ENCODE measurements at regions not wholly inside any gene's neighbourhood (a gene's known extent, or its start where the extent isn't known, plus 50 kb on each side); places are given as distances from the start of the nearest gene placed in this dataset.
"Not testable (repeated sequence)": the region's sequence is repeated elsewhere in the genome, so short reads cannot be mapped to it uniquely, and the experiment has no call there.

DNA sequence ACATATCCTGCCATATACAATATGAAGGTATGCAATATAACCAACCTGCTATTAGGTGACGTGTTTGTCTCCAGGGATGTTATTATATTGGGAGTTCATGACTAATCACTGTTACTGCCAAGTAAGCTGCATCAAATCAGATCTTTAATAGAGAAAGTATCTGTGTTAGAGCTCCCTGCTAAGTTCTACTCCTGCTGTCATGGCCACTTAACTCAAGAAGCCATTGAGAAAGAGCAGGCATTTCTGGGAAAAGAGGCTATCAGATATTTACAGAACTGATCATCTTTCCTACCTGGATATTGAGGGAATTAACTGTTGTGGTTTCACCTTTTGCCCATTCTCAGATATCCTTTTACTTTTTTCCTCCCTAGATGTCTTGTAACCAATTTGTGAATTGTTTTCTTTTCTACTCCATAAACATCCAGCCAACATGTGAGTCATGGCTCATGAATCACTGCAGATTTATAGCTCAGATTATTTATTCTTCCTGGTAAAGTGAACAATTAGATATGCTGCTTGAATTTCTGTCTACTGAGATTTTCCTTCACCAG is 634.8 kb upstream of the FAM174A start:
- DNase-seq (ENCODE audit: low read depth) = no peak

GRCh38 chr5:99879791-99880511 is 655.2 kb upstream of the FAM174A start:
- DNase-seq (ENCODE audit: low read depth) = no peak

DNA sequence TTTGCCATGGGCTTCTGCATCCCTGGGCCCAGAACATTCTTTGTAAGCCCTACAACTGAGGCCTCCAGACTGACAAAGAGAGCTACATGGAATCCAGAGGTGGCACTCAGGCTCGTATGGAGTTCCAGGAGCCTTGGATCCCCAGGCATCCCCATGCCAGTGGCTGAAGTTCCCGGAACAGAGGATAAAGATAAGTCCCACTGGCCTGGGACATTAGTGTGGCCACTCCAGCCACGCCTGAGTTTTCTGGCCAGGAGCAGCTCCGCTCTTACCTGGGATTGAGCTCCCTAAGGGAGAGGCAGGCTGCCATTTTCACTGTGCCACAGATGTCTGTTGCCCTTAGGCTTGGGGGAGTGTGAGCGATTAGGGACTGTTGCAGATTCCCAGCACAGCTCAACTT is 656.3 kb upstream of the FAM174A start:
- no peak for DNase-seq (ENCODE audit: low read depth)

DNA sequence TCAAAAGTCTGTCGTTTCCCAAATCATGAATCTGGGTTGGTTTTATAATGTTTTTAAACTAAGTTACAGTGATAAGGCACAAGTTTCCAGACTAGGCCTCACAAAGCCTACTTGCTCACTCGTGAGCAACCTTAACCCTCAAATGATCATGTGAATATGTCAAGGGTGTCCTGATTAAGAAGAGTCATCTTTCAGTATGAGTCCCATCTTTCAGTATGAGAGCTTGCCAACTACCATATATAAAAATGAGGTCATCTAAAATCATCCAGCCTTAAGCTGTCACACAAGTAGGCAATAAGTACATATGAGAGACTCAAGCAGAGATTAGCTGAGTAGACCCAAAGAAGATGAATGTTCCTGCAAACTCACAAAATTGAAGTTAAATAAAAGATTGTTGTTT is 668.4 kb upstream of the FAM174A start:
- DNase-seq (ENCODE audit: low read depth) = no peak

- DNase-seq (ENCODE audit: low read depth) = no peak
Measured at GRCh38 chr5:99865159-99865558, 670.0 kb upstream of the FAM174A start.

- DNase-seq (ENCODE audit: low read depth) = no peak
Measured at GRCh38 chr5:99835791-99836190, 699.4 kb upstream of the FAM174A start.

DNA sequence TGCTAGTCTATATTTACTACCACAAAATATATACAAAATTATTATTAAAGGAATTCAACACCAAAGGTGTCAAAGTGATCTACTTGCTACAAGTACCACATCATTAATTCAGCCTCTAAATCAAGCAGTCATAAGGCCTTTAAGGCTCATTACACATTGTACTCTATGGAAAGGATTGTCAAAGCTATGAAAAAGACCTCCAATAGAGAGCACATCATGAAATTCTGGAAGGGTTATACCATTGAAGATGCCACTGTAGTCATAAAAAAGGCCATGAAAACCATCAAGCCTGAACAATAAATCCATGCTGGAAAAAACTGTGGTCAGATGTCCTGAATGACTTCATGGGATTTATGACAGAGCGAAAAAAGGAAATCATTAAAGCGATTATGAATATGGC is 708.0 kb upstream of the FAM174A start:
- no peak for DNase-seq (ENCODE audit: low read depth)

- DNase-seq (ENCODE audit: low read depth) = no peak
Measured at GRCh38 chr5:99817796-99818195, 717.4 kb upstream of the FAM174A start.

DNA sequence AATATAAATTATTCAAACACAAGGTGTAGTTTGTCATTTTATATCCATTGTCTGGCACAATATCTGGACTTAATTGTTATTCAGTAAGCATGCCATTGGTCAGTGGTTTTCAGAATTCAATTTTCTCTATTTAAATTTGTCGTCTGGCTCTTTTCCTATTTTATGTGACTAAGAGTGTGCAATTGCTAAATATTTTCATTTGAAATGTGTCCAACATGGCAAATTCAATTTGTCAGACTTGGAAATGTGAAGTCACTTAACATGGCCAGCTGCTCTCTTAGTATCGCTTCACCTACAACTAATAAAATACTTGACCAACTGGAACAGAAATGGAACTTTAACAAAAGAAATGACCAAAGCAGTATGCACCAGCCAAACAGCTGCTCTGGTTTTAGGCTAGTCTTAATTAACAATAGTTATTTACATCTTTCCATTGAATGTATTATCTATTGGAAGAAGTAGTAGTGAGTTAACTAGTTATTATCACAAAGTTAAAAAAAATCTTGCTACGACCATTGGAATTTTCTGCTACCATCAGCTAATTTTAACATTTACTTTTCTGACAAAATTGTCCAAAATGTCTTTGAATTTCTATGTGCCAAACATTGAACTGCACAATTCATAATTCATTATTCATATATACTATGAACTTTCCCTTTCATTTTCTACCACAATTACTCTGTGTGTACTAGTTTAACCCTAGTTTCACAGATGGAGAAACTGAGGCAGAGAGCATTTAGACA is 720.7 kb upstream of the FAM174A start:
- no peak for DNase-seq (ENCODE audit: low read depth)

GRCh38 chr5:99808657-99809230 is 726.4 kb upstream of the FAM174A start:
- DNase-seq (ENCODE audit: low read depth) = no peak

- DNase-seq (ENCODE audit: low read depth) = no peak
Measured at GRCh38 chr5:99807346-99807745, 727.8 kb upstream of the FAM174A start.

DNA sequence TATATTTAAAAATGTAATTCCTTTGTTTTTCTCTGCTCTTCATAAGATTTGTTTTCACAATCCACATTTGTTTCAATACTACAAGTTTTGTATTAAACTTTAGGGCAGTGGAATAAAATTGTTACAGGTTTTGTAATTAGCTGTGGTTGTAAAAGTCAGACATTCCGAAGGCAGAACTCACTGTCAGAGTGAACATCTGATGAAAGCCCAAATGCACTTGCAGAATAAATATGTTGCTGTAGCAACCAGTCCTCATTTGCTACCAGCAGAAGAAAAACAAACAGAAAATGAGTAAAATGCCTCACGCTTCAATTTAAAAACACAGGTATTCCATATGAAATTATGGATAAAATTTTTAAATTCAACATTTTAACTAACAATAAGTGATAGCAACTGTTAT is 740.1 kb upstream of the FAM174A start:
- no peak for DNase-seq (ENCODE audit: low read depth)

GRCh38 chr5:99788482-99788881 is 746.7 kb upstream of the FAM174A start:
- DNase-seq (ENCODE audit: low read depth) = no peak

DNA sequence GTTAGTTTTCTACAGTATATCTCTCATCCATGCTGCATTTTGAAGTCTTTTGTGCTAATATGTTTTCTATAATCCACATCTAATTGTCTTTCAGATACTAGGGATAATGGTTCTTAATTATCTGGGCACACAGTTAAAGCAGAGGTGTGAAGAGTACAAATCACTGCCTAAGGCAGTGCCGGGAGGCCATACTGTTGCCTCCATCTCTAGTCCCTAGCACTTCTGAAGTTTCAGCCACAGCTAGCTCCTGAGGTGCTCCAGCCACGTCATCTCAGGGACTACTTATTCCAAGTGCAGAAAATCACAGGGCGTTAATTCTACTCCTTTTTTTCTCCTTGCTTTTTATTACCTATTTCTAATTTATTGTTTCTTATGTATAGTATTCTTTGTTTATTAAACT is 760.0 kb upstream of the FAM174A start:
- no peak for DNase-seq (ENCODE audit: low read depth)

DNA sequence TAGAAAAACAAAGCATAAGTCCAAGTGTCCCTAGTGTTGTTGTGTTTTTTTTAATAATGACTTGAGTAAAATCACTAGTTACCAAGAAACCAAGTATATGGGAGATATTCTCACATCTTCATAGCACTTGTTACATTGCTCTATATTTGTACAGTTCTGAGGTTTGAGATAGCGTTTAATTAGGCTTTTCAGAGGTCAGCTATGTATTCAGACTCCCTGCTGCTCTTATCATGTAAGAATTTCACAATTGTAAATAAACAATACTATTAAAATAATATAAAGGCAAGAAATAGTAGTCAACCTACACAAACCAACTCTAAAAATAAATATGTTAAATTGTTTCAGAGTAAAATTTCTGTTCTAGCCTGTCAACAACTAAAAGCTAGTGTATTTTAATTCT is 761.9 kb upstream of the FAM174A start:
- no peak for DNase-seq (ENCODE audit: low read depth)

DNA sequence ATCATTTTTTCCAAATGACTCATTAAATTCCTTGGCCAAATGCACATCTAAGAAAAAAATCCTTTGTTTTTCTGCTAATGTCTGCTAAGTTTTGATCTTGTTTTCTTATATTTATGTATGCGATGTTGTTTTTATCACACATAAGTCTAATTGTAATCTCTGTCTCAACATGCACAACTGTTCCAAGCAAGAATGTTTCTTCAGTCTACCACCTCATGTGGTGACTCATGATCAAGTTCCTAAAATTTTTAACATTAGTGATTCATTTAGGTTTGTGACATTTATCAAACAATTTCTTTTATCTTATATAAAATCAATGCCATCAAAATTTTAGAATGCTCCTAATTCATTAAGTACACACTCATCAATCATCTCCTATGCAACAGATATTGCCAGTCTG is 763.9 kb upstream of the FAM174A start:
- DNase-seq (ENCODE audit: low read depth) = no peak

DNA sequence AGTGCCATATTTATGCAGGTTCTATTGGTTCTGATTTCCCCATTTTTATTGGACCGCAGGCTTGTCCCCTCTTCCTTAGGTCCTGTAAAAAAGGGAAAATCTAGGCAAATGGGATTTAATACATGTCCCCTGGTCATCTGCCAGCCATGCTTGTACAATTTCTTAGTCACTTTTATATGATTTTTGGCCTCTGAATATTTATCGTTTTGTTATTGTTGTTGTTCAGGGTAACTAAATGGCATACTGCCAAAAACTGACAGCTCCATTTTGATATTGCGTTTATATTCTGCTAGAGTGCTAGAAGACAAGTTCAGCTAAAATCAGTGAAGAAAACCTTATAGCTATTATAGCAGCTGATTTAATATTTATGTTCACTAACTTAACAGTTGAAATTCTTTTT is 770.2 kb upstream of the FAM174A start:
- no peak for DNase-seq (ENCODE audit: low read depth)

GRCh38 chr5:99763021-99763774 is 772.0 kb upstream of the FAM174A start:
- DNase-seq (ENCODE audit: low read depth) = no peak

- no peak for DNase-seq (ENCODE audit: low read depth)
Measured at GRCh38 chr5:99747342-99747741, 787.8 kb upstream of the FAM174A start.

- not testable (repeated sequence) for DNase-seq (ENCODE audit: low read depth)
Measured at GRCh38 chr5:99733146-99733545, 802.0 kb upstream of the FAM174A start.

DNA sequence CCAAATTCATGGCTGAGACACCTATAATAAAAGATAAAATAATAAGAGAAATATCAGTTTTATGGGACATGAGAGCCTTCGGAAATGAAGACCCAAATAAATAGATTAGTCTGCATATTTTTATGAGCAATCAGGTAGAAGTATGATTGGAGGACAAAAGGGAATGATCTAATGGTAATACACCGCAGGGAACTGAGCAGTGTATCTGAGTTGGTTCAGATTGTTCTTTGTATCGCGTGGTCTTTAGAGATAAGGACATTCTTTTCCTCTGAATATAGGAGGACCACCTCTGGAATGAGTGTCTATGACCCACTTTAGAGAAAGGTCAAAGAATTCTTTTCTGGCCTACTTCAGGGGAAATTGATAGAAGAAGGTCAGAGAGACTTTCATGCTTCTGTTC is 801.8 kb upstream of the CHD1 start:
- DNase-seq (ENCODE audit: low read depth) = not testable (repeated sequence)

- DNase-seq (ENCODE audit: low read depth) = no peak
Measured at GRCh38 chr5:99724732-99725290, 796.0 kb upstream of the CHD1 start.

All from T follicular helper cell (primary cell).